ENCODE measurements at regions not wholly inside any gene's neighbourhood (a gene's known extent, or its start where the extent isn't known, plus 50 kb on each side); places are given as distances from the start of the nearest gene placed in this dataset.

DNA sequence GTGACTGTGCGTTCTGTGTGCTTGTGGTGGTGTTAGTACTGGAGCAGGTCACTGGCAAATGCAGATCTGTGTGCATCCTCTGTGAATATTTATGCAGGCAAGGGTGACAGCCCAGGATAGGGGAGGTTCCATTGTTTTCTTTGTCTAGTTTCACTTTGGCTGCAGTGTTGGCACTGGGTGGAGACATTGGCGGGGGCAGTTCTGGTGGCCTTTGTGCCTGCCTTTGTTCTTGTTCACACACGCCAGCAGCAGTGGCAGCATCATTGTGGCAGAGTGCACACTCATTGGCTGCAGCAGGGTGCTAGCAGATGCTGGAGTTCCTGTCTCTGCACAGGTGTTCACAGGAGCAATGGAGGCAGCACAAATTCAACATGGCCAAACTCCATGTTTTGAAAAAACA is 495.3 kb downstream of the UBE2NL start:
- WGBS, 2 donors = 88 to 89% methylated on average over 3 of the region's 3 CpGs
- no peaks in the 10 kb centered on the region for H3K36me3 ChIP-seq
- ATAC-seq (no peak), DNase-seq (no peak)
- no peaks in the 10 kb centered on the region for H3K9me3 ChIP-seq
- TF ChIP-seq, protein P1, sequence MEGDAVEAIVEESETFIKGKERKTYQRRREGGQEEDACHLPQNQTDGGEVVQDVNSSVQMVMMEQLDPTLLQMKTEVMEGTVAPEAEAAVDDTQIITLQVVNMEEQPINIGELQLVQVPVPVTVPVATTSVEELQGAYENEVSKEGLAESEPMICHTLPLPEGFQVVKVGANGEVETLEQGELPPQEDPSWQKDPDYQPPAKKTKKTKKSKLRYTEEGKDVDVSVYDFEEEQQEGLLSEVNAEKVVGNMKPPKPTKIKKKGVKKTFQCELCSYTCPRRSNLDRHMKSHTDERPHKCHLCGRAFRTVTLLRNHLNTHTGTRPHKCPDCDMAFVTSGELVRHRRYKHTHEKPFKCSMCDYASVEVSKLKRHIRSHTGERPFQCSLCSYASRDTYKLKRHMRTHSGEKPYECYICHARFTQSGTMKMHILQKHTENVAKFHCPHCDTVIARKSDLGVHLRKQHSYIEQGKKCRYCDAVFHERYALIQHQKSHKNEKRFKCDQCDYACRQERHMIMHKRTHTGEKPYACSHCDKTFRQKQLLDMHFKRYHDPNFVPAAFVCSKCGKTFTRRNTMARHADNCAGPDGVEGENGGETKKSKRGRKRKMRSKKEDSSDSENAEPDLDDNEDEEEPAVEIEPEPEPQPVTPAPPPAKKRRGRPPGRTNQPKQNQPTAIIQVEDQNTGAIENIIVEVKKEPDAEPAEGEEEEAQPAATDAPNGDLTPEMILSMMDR (IDR thresholded peaks at IDR 0.05) = no peak
- H3K4me3 ChIP-seq = no peak overlapping the region
- H3K27me3 ChIP-seq = no peaks in the 10 kb centered on the region
- intact Hi-C loops (cut with DNase I) = no loop called here
- no peak overlapping the region for H3K27ac ChIP-seq
- no peaks in the 10 kb centered on the region for H3K4me1 ChIP-seq

DNA sequence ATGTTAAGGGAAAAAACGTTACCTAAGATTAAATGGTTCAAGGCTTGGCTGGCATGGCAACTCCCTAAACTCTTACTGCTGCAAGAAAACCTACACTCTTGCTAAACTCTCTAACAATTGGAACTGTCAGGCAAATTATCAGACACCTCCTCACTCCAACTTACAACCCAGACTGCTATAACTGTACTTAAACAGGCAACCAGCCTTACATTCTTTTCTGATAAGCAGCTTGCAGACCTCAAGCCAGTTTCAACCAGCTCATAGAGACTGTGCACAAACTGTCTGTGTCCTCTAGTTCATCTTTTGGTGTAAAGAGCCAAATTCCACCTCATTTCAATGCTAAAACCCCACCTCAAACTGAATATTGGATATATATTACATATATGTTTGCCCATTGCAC is 504.9 kb downstream of the UBE2NL start:
- no peaks in the 10 kb centered on the region for H3K27me3 ChIP-seq
- ATAC-seq = no peak
- H3K9me3 ChIP-seq = no peaks in the 10 kb centered on the region
- no peak for DNase-seq
- H3K36me3 ChIP-seq = no peaks in the 10 kb centered on the region
- intact Hi-C loops (cut with DNase I) = no loop called here
- no peaks in the 10 kb centered on the region for H3K4me1 ChIP-seq
- no peak overlapping the region for H3K27ac ChIP-seq
- TF ChIP-seq, protein P1 (IDR thresholded peaks at IDR 0.05) = no peak
- WGBS, 2 donors = 6 to 11% methylated on average over 1 of the region's 1 CpG
- no peak overlapping the region for H3K4me3 ChIP-seq

All from heart right ventricle (tissue), 16 donors.